ENCODE measurements at regions not wholly inside any gene's neighbourhood (a gene's known extent, or its start where the extent isn't known, plus 50 kb on each side); places are given as distances from the start of the nearest gene placed in this dataset.
"Not testable (repeated sequence)": the region's sequence is repeated elsewhere in the genome, so short reads cannot be mapped to it uniquely, and the experiment has no call there.

DNA sequence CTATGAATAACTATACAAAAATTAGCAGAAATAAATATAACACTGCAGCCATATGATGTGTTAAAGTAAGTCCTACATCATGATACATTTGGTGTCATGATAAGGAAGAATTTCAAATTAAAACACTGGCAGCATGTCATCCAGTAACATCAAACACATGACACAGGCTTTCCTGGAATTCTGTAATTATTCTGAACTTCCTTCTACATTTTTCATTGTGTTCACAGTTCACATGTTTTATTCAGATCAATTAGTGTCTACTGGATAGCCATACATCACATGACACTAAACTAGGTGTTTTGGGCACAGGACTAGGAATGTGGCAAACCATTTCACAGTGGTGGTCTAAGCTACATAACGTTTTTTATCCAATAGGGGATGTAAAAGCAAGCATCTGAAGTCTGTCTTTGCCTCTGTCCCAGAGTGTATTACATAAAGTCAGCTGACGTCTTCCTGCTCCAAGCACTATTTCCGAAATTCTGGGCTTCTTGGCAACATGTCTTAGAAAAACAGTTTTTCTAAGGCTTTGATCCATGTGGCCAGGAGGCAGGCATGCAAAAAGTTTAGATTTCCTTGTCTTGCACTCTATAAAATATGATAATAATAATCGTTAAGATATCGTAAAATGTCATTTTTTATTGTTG lies 707.9 kb downstream of the CENPC start:
- DNase-seq (ENCODE audit: low read depth), result no peak

DNA sequence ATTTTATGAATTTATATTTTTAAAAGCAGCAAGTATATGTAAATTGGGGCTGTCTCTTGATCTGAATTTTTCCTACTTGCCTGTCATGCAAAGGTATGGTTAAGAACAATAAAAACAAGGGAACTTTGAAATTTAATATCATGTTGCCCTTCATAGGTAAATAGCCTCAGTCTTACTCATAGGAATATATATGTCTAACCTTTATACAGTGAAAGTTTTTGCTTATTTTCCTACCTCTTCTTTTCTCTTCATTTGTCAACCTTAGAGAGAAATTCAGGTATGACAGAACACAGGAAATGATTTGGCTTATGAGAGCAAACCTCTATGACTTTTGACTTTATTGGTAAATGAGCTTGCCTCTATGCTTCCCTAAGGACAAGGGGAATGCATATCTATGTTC lies 716.0 kb downstream of the CENPC start:
- DNase-seq (ENCODE audit: low read depth), result no peak

GRCh38 chr4:66820681-66821080 lies 724.6 kb downstream of the CENPC start:
- no peak for DNase-seq (ENCODE audit: low read depth)

- DNase-seq (ENCODE audit: low read depth), result no peak
These were observed 731.0 kb downstream of the CENPC start for GRCh38 chr4:66814277-66814676.

DNA sequence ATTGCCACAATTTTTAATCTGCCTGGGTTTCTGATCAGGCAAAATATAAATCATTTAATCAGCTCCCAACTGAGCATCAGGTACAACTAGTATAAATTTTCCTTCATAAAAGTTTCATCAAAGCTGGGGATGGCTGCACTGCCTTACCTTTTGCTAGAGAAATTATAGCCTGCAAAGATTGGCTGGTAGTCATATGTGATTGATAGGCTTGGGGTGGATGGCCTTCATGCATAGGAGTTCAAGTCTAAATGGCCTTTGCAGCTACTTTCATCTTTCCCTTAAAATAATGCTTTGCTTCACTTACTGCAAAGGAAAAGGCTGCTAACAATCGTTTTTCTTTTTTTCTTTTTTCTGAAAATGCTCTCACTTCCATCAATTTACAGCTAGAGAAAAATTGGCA lies 739.7 kb downstream of the CENPC start:
- no peak for DNase-seq (ENCODE audit: low read depth)

DNA sequence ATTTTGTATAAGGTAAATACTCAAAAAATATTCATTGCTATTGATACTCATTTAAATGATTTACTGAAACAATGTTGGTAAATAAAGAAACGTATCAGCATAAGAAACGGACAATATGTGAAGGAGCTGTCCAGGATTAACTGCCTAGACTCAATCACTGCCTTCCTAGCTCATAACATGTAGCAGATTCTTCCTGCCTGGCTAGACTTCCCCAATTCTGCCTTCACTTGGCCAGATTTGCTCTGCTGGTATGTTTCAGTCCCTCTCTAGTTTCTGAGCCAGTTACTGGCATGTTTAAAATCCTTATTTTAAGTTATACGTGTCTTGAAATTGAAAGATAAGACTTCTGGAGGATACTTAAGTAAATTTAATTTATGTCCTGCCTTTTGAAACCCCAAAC lies 740.3 kb downstream of the CENPC start:
- no peak for DNase-seq (ENCODE audit: low read depth)

- DNase-seq (ENCODE audit: low read depth), result no peak
These were observed 747.7 kb downstream of the CENPC start for GRCh38 chr4:66797608-66798007.

DNA sequence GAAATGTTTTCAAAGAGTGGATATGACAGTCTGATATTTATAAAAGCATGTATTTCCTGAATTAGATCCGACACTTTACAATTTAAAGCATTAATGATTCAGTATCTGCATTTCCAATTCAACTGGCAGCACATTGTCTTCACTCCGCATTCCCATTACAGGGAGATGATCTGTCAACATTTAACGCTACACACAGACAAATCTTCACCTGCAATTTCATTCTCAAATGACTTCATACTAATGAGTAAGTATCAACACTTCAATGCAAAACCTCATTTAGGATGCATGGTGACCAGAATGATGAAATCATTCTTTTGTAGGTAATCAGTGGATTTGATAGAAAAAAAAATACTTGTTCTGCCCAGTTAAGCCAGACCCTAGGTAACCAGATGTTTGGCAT lies 749.6 kb downstream of the CENPC start:
- no peak for DNase-seq (ENCODE audit: low read depth)

DNA sequence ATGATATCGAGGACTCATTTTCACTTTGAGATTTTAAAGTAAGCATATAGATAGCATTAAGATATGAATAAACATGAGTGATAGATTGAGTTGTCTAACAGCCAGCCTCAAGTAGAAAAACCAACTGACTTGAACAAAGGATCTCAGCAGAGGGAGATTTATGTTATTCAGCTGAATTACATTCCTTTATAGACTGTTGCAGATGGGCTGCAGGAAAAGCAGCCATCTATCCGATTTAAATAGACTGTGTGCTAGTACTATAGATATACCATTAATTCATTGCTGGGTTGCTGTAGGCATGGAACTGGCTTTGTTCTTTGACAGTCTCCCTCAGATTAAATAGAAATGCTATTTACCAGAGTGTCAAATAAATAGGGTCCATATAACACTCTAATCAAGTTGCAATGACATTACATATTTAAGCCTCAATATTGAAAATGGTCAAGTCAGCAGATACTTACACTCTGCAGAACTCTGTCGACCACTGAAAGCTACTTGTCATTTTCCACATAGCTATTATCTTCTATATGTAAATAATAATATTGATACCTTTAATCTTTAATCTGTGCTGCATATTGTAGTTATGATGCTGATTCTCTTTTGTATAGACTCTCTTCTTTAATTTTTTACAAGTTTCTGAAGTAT lies 750.8 kb downstream of the CENPC start:
- no peak for DNase-seq (ENCODE audit: low read depth)

DNA sequence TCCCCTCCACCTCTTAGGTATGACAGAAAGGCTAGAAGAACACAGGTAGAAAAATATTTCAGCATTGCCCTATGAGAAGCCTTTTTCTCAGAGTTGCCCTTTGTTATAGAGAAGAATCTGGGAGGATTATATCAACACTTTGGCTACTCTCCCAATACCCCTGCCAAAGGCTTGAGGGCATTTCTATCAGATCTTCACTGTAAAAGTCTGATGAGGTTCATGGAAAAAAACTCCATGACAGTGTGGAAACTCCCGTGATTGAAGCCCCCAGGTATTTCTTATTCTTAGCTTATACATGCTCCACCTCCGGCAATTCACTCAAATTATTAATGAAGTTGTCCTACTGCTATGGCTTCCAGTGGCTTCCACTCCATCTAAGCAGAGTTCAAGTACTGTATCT lies 753.6 kb downstream of the CENPC start:
- DNase-seq (ENCODE audit: low read depth), result no peak

DNA sequence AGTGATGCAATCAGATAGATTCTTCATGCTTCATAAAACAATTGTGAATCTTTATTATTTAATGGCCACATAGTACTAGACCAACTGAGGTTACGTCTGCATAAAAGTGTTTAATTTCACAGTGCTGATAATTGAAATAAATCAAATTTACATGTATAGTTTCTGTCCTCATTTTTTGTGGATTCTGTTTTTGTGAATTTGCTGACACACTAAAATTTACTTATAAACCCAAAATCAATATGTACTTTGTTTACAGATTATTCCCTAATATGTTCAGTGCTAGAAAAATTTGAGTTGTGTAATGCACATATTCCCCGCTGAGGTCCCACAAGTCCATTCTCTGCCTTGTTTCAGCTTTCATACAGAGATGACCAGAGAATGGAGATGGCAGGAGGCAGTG lies 759.8 kb downstream of the CENPC start:
- DNase-seq (ENCODE audit: low read depth), result no peak

GRCh38 chr4:66782751-66783150 lies 762.6 kb downstream of the CENPC start:
- not testable (repeated sequence) for DNase-seq (ENCODE audit: low read depth)

GRCh38 chr4:66777097-66777496 lies 768.2 kb downstream of the CENPC start:
- no peak for DNase-seq (ENCODE audit: low read depth)

- no peak for DNase-seq (ENCODE audit: low read depth)
These were observed 775.9 kb downstream of the CENPC start for GRCh38 chr4:66769441-66769840.

GRCh38 chr4:66767442-66767841 lies 777.9 kb downstream of the CENPC start:
- no peak for DNase-seq (ENCODE audit: low read depth)

DNA sequence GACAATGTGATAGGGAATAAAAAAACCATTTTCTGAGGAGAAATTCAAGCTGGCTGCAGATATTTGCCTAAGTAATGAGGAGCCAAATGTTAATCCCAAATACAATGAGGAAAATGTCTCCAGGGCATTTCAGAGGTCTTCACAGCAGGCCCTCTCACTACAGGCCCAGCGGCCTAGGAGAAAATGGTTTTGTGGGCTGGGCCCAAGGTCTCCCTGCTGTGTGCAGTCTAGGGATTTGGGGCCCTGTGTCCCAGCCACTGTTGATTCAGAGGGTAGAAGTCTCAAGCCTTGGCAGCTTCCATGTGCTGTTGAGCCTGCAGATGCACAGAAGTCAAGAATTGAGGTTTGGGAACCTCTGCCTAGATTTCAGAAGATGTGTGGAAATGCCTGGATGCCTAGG lies 778.7 kb downstream of the CENPC start:
- DNase-seq (ENCODE audit: low read depth), result no peak

GRCh38 chr4:66750273-66750672 lies 795.0 kb downstream of the CENPC start:
- DNase-seq (ENCODE audit: low read depth), result no peak

- DNase-seq (ENCODE audit: low read depth), result not testable (repeated sequence)
These were observed 798.4 kb downstream of the CENPC start for GRCh38 chr4:66746918-66747317.

- DNase-seq (ENCODE audit: low read depth), result no peak
These were observed 804.2 kb downstream of the CENPC start for GRCh38 chr4:66741081-66741480.

DNA sequence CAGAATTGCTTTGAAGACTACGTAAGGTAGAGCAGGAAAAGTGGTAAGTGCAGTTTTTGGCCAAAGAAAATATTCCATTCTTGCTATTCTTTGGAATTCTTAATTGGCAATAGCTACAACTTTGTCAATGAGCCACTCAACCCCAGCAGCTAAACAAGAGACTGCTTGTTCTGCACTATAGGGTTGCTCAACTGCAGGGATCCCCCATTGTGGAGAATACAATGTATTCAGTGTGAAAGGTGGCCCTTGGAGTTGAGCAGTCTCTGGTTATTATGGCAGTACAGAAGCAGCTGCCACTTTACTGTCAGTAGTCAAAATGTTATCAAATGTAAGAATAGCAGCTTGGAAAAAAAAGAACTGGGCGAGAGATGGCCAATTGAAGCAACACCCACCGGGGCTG lies 808.7 kb downstream of the CENPC start:
- DNase-seq (ENCODE audit: low read depth), result no peak

DNA sequence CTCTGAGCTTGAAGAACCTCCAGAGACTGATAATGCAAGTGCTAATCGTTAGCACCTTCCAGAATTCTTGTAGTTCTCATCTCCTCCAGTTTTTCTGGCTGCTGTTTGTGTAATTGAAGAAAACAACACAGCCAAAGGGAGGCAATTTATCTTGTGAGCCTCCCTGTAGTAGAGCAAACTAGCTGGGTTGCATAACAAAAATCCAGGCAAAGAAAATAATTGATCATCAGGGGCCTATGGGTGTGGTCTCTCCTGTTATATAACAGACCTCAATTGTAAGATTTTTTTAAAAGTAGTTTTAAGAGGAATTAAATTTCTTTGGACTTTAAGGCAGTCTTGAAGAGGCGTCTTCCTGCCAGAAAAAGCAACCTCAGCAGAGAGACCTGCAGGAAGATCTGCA lies 817.0 kb downstream of the CENPC start:
- DNase-seq (ENCODE audit: low read depth), result no peak

- not testable (repeated sequence) for DNase-seq (ENCODE audit: low read depth)
These were observed 832.9 kb downstream of the CENPC start for GRCh38 chr4:66712301-66712921.

- DNase-seq (ENCODE audit: low read depth), result no peak
These were observed 841.1 kb downstream of the CENPC start for GRCh38 chr4:66704243-66704642.

- no peak for DNase-seq (ENCODE audit: low read depth)
These were observed 850.6 kb downstream of the CENPC start for GRCh38 chr4:66694739-66695138.
